Stimulated activated CD4-positive, alpha-beta T cell treated with anti-CD3 and anti-CD28 coated beads, Interleukin-4, amount 100 ng/mL, for 24 hours (primary cell): ENCODE measurements at regions not wholly inside any gene's neighbourhood (a gene's known extent, or its start where the extent isn't known, plus 50 kb on each side); places are given as distances from the start of the nearest gene placed in this dataset.
"Not testable (repeated sequence)": the region's sequence is repeated elsewhere in the genome, so short reads cannot be mapped to it uniquely, and the experiment has no call there.

Source experiments
- DNase-seq: peaks from one replicate; pipeline ENCODE4 v3.0.0-alpha.2; 2020

GRCh38 chr2:35931115-35931514 lies 424.5 kb upstream of the CRIM1 start:
- DNase-seq = no peak

- no peak for DNase-seq
Observed at GRCh38 chr2:35929551-35929950, 426.0 kb upstream of the CRIM1 start.

DNA sequence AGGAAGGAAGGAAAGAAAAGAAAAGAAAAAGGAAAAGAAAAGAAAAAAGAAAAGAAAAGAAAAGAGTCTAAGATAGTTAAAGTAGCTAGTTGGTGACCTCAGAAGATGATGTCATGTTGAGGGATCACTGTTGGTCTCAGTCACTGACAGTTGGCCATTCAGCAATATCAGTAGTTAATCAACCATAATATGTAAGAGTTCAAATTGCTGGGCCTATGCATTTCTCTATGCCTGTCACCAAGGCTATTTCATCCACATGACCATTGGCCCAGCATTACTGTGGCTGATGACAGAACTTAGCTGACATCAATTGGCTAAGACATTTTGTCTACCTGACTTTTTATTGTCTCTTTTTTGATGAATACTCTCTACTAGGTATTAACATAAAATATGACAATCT lies 435.5 kb upstream of the CRIM1 start:
- no peak for DNase-seq

- no peak for DNase-seq
Observed at GRCh38 chr2:35915261-35915660, 440.3 kb upstream of the CRIM1 start.

DNA sequence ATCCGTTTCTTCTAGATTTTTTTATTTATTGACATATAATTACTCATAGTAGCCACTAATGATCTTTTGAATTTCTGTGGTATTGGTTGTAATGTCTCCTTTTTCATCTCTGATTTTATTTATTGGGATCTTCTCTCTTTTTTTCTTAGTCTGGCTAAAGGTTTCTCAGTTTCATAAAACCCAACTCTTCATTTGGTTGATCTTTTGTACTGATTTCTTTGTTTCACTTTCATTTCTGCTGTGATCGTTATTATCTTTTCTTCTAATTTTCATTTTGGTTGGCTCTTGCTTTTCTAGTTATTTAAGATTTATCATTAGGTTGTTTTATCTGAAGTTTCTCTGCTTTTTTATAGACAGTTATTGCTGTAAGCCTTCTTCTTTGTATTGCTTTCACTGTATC lies 463.6 kb upstream of the CRIM1 start:
- no peak for DNase-seq

GRCh38 chr2:35891528-35891927 lies 464.1 kb upstream of the CRIM1 start:
- no peak for DNase-seq

DNA sequence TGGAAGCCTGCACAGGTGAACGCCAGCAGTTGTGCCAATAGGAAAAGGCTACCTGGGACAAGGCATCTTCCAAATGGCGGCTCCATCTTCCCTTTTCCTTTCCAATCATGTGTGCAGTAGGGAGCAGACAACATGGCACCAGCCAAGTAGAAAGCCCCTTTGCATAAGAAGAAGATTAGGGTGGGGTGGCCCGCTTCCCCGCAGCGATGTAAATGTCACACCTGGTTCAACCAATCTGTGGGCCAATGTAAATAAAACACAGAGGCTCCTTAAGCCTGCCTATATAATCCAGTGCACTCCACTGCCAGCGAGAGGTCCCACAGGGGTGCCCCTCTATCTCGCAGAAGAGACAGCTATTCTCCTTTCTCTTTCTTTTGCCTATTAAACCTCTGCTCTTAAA lies 468.4 kb upstream of the CRIM1 start:
- no peak for DNase-seq

DNA sequence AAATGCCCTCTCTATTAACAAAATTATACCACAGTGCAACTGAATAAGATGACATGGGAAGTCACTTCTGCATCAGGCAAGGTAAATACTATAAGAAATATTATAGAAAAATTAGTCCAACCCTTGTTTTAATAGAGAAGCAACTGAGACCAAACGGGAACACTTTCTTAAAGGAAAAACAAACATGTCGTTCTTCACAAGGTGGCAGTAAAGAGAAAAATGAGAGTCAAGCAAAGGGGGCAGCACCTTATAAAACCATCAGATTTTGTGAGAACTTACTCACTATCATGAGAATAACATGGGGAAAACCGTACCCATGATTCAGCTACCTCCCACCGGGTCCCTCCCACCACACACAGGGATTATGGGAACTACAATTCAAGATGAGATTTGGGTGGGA lies 481.7 kb upstream of the CRIM1 start:
- no peak for DNase-seq

DNA sequence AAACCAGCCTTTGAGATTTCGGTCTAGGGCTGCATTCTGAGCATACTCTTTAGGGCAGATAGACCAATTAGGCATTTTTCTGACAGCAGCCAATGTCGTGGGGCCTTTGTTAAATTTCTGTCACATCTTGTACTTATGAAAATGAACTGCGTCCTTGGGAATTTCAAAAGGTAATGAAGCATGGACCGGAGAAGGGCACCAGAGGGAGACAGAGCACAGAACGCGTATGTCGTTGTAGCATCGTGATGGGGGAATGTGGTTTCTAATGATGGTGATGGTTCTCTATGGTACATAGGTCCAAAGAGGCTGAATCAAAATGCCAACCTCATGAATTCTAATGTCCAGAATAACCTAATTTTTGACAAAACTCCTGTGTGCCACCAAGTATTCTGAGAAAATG lies 483.9 kb upstream of the CRIM1 start:
- no peak for DNase-seq

DNA sequence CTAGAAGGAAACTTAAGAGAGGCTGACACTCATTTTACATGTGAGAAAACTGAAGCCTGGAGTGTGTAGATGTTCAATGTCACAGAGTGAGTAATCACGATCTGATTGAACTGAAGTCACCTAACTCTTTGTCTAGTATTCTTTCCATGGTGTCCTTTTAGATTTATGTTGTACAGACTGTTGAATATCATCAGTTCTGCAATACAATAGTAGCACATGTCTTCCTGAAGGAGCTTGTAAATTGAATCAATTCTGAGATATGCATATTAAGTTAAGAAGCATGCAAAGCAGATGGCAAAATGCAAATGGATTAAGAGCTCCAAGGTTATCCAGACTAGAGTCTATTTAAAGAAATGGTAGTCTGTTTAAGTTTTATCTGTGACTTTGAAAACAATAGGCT lies 484.9 kb upstream of the CRIM1 start:
- no peak for DNase-seq

- no peak for DNase-seq
Observed at GRCh38 chr2:35864141-35864540, 491.4 kb upstream of the CRIM1 start.

- no peak for DNase-seq
Observed at GRCh38 chr2:35858216-35858615, 497.4 kb upstream of the CRIM1 start.

- DNase-seq = no peak
Observed at GRCh38 chr2:35857498-35857897, 498.1 kb upstream of the CRIM1 start.

GRCh38 chr2:35831385-35831784 lies 524.2 kb upstream of the CRIM1 start:
- no peak for DNase-seq

GRCh38 chr2:35830833-35831232 lies 524.7 kb upstream of the CRIM1 start:
- no peak for DNase-seq

DNA sequence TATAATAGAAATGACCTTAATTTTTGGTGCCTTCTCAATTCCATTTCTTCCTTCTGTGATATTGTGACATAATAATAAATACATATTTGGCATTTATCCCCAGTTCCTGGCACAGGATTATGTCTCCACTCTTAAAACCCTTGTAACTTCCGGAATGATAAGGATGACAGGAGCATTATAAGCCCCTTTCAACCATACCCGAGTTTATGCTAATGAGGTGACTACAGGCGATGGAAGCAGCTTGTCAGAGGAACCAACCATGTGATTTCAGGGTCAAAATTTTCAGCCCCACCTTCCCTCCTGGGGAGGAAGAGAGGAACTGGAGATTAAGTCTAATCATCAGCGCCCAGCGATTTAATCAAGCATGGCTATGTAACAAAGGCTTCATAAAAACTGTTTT lies 528.5 kb upstream of the CRIM1 start:
- DNase-seq = no peak

DNA sequence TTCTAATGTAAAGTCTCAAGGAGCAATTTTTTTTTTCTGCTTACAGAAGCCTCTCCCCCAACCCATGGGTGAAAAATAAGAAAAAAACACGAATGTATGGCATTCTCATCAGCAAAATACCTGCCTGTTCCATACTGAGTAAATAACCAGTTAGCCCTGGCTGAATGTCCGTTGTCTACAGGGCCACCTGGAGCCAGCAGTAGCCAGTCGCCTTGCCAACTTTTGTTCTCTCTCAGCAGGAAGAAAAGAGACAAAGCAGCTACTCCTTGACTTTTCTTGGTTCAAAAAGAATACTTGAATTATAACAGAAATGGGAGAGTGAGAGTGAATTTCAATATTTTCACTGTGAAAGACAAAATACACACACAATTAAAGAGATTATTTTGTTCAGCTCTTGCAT lies 532.9 kb upstream of the CRIM1 start:
- DNase-seq = no peak

DNA sequence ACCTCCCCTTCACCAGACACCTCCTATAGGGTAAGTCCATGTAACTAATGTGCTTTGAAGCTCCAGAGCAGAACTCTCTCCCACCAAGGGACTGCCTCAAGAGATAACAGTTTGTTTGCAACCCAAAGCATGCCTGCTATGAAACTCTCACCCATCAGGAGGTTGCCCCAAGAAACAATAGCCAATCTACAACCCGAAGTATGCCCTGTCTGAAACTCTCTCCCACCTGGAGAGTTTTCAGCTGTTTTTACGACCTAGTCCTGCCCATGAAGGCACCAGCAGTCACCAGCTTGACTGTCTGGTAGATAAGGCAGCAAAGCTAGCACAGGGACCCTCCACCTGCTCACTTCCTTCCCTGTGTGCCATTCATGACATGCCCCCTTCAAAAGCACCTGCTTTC lies 533.9 kb upstream of the CRIM1 start:
- DNase-seq = no peak

DNA sequence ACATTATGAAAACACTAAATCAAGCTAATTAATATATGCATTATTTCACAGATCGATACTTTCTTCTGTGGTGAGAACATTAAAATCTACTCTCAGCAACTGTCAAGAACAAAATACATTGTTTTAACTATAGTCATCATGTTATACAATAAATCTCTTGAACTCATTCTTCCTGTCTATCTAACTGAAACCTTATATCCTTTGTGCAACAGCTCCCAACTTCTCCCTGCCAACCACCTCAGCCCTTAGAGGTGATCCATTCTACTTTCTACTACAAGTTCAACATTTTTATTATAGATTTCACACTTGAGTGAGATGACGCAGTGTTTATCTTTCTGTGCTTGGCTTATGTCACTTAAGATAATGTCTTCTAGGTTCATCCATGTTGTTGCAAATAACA lies 535.2 kb upstream of the CRIM1 start:
- no peak for DNase-seq

DNA sequence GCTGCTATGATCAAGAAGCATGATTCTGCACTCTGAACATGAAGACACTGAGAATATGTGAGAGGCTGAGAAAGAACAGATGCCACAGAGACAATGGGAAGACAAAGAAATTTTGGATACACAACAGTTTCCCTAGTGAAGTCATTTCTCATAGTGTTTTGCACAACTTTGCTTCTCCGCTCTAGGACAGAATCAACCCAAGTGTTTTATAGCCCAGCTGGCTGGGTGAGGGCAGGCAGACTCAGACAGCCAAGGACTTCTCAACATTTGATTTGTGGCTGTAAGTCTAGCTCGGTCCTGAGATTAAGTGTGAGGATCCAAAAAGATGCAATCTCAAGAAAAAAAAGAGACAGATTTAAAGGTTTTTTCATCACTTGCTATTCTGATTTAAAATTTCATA lies 536.5 kb upstream of the CRIM1 start:
- no peak for DNase-seq

GRCh38 chr2:35818359-35818758 lies 537.2 kb upstream of the CRIM1 start:
- not testable (repeated sequence) for DNase-seq

DNA sequence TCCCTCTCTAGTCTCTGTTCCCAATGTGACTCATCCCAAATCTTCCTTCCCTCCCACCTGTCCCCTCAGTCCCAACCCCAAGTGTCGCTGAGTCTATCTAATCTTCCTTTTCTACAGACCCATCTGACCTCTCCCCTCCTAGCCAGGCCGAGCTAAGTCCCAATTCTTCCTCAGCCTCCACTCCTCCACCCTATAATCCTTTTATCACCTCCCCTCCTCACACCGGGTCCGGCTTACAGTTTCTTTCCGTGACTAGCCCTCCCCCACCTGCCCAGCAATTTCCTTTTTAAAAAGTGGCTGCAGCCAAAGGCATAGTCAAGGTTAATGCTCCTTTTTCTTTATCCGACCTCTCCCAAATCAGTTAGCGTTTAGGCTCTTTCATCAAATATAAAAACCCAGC lies 541.0 kb upstream of the CRIM1 start:
- not testable (repeated sequence) for DNase-seq

GRCh38 chr2:35803126-35803525 lies 552.5 kb upstream of the CRIM1 start:
- no peak for DNase-seq

DNA sequence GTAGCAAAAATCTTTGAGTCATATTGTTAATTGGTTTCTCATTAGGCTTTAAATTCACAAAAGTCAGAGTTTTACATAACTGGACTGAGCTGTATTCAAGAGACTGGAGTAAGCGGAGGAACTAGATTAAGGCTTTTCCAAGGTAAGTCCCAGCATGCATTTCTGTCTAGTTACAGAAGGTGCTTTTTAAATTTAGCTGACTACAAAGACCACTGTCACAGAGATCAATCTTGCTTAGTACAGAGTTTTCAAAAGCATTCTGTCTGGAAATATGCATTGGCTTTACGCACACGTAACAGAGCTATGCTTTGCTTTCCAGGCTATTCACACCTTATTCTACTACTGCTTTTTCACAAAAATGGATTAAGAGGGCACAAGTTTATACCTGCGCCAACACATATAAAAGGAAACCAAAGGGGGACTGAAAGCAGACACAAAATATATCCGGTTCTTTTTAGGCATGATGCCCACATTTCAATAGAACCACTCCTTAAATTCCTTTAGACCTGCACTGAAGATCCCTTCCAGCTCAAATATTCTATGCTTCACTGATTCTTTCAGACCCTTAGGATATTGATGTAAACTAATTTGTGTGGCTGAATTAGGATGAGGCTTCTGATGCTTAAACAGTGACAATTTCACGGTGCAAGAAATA lies 560.7 kb upstream of the CRIM1 start:
- DNase-seq = no peak

DNA sequence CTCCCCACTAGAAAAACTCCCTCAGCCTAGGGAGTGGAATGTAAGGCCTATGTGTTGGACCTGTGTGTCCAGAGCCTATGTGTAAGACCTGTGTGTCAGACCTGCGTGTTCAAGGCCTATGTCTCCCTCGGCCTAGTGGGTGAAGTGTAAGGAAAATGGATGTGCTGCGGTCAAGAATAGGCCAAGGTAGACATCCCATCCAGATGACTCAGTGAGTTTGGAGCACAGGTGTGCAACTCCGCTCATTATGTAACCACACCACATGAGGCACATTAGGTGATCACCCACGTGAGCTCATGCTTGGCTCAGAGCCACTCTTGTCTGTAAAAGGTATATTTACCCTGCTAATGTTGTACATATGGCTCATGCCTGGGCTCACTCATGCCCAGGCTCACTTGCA lies 565.3 kb upstream of the CRIM1 start:
- no peak for DNase-seq

DNA sequence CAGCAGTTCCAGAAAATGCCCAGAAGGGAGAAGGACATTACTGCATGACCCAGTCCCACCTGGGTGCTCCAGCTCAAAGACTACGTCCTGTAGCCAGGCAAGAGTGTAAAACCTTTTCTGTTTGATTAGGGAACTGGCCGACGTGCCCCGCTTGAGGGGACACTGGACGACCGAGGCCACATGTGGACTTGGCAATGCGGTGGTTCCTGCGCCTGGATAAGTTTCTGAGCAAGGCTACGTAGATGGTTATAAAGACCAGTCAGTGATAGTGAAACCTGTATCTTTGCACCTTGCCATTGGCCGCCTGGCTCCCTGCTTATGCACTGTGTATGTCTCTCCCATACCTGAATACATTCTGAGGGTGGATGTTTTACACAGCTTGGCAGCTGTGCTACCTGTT lies 567.0 kb upstream of the CRIM1 start:
- DNase-seq = no peak
